BLaER1 treated with 17β-estradiol and CSF1 and Interleukin-3, amounts not matched to agents 10 nM and 100 nM (cell line): ENCODE measurements at regions not wholly inside any gene's neighbourhood (a gene's known extent, or its start where the extent isn't known, plus 50 kb on each side); places are given as distances from the start of the nearest gene placed in this dataset.

Experiments used
- H3K27ac ChIP-seq, 11 experiments: shearing (Covaris generic); formaldehyde crosslinking; 2 replicates each; pipeline ENCODE4 v1.8.1; 2022
- H3K27me3 ChIP-seq, 11 experiments: shearing (Covaris generic); formaldehyde crosslinking; 2 replicates each; pipeline ENCODE4 v1.8.1; 2022
- H3K36me3 ChIP-seq, 11 experiments: shearing (Covaris generic); formaldehyde crosslinking; 2 replicates each; pipeline ENCODE4 v1.8.1; 2022
- H3K4me1 ChIP-seq, 10 experiments: shearing (Covaris generic); formaldehyde crosslinking; 2 replicates each; pipeline ENCODE4 v1.8.1; 2022
- H3K4me2 ChIP-seq, 11 experiments: shearing (Covaris generic); formaldehyde crosslinking; 2 replicates each; pipeline ENCODE4 v1.8.1; 2022
- H3K4me3 ChIP-seq, 10 experiments: shearing (Covaris generic); formaldehyde crosslinking; 2 replicates each; pipeline ENCODE4 v1.8.1; 2022
- H3K9ac ChIP-seq, 11 experiments: shearing (Covaris generic); formaldehyde crosslinking; 2 replicates each; pipeline ENCODE4 v1.8.1; 2022
- H3K9me3 ChIP-seq, 11 experiments: shearing (Covaris generic); formaldehyde crosslinking; replicated peaks in 1 of 11; 2 replicates each; pipeline ENCODE4 v1.8.1; 2022
- H4K20me1 ChIP-seq, 11 experiments: shearing (Covaris generic); formaldehyde crosslinking; 2 replicates each; pipeline ENCODE4 v1.8.1; 2022
- Cebpa-rat ChIP-seq, 11 experiments: shearing (Covaris generic); IDR thresholded peaks; 2 replicates each; pipeline ENCODE4 v1.8.1; 2022

DNA sequence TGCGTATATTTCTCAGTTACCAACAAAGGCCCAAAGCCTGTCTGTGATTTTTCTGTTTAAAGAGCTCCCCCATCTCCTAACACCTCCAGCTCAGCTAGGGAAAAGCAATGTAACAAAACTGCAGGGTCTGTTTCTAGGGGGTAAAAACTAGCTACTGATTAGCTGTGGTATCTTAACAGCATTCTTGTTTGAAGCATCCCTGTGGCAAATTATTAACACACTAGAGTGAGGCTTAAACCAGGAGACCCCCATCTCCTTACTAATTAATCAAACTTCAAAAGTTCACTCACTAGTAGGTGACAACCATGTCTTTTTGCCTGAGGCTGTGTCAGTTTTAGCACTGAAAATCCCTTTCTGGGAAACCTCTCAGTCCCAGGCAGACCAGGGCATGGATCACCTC, 186.2 kb upstream of the PARD3B start:
- Histone ChIP-seq H3K4me2 (no peak overlapping the region), H3K27ac (no peak overlapping the region), H3K36me3 (no peaks in the 10 kb centered on the region), H4K20me1 (no peaks in the 10 kb centered on the region), H3K4me1 (peaks cover 0 to 6% (median 0%) of the 10 kb centered on the region in 10 experiments; a peak in 3 of 20 replicates), H3K9me3 (no peaks in the 10 kb centered on the region), H3K27me3 (no peaks in the 10 kb centered on the region), H3K9ac (no peak overlapping the region), H3K4me3 (no peak overlapping the region)
- TF ChIP-seq Cebpa-rat (IDR thresholded peaks at IDR 0.05), result no peak

- no peak overlapping the region for H3K27ac ChIP-seq
- H3K36me3 ChIP-seq, result no peaks in the 10 kb centered on the region
- no peak overlapping the region for H3K9ac ChIP-seq
- H3K4me2 ChIP-seq, result peak overlapping the region in 4 of 11 experiments; percentile 2 to 20 (median 12); a peak in 2 of 22 replicates
- H3K4me1 ChIP-seq, result peaks cover 0 to 6% (median 0%) of the 10 kb centered on the region in 10 experiments; a peak in 3 of 20 replicates
- H3K4me3 ChIP-seq, result no peak overlapping the region
- no peaks in the 10 kb centered on the region for H4K20me1 ChIP-seq
- H3K9me3 ChIP-seq, result no peaks in the 10 kb centered on the region
- no peaks in the 10 kb centered on the region for H3K27me3 ChIP-seq
- TF ChIP-seq Cebpa-rat (IDR thresholded peaks at IDR 0.05), result no peak
Measured at GRCh38 chr2:204360218-204361007, 184.9 kb upstream of the PARD3B start.

DNA sequence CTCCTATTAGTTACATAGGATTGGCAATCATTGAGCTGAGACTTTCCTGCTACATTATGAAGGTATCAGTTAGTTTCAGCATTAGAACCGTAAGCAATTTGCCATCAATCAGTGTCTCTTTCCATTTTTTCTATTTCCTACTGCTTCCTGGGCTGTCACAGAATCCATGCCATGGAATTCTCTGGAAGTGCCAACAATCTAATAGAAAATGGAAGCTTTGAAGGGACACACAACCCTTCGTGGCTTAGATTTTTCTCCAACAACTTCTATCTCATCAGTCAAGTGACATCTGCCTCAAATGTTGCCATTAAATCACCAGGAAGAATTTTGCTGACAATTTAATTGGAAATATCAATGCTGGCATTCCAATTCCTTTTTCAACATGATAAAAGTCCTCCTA, 183.5 kb upstream of the PARD3B start:
- Histone ChIP-seq H3K9me3 (no peaks in the 10 kb centered on the region), H3K27me3 (no peaks in the 10 kb centered on the region), H3K4me2 (no peak overlapping the region), H3K9ac (no peak overlapping the region), H3K4me3 (no peak overlapping the region), H4K20me1 (no peaks in the 10 kb centered on the region), H3K4me1 (peaks cover 0 to 6% (median 0%) of the 10 kb centered on the region in 10 experiments; a peak in 3 of 20 replicates), H3K27ac (no peak overlapping the region), H3K36me3 (no peaks in the 10 kb centered on the region)
- TF ChIP-seq Cebpa-rat (IDR thresholded peaks at IDR 0.05), result no peak

GRCh38 chr2:204362581-204362980, 182.7 kb upstream of the PARD3B start:
- Histone ChIP-seq H3K4me2 (no peak overlapping the region), H3K9me3 (no peaks in the 10 kb centered on the region), H3K4me1 (peaks cover 0 to 6% (median 0%) of the 10 kb centered on the region in 10 experiments; a peak in 3 of 20 replicates), H3K9ac (no peak overlapping the region), H4K20me1 (no peaks in the 10 kb centered on the region), H3K27me3 (no peaks in the 10 kb centered on the region), H3K4me3 (no peak overlapping the region), H3K27ac (no peak overlapping the region), H3K36me3 (no peaks in the 10 kb centered on the region)
- TF ChIP-seq Cebpa-rat (IDR thresholded peaks at IDR 0.05), result no peak

GRCh38 chr2:204363513-204363912, 181.8 kb upstream of the PARD3B start:
- Histone ChIP-seq H3K9me3 (no peaks in the 10 kb centered on the region), H3K27ac (no peak overlapping the region), H3K9ac (no peak overlapping the region), H3K27me3 (no peaks in the 10 kb centered on the region), H3K4me1 (peaks cover 0 to 6% (median 0%) of the 10 kb centered on the region in 10 experiments; a peak in 3 of 20 replicates), H4K20me1 (no peaks in the 10 kb centered on the region), H3K4me3 (no peak overlapping the region), H3K36me3 (no peaks in the 10 kb centered on the region), H3K4me2 (no peak overlapping the region)
- TF ChIP-seq Cebpa-rat (IDR thresholded peaks at IDR 0.05), result no peak

DNA sequence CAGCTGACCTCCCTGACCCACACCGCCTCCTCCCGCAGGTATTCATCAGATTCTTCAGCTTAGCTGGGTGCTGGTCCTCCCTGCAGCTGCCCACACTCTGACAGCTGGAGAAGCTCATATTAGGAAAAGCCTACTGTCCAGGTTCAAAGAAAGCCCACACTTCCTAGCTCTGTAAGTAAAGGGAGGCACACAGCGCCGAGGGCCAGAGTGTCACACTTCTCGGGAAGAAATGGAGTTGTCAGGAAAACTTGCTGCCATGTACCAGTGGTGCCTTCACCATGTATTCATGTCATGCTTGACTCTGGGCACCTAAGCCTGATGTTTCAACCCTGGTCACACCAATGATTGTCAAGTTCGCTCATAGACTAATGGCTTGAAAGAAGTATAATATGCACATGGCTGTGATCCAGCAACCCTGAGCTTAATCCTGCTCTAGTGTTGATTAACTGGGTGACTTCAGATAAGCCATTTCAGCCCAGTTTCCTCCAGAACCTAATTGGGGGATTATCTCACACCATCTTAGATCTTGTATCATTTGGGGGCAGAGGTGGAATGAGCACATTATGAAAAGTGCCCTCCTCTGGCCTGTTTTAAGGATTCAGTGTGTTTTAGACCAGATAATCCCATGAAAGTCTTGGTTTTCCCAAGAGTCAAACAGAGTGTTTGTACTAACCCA, 180.3 kb upstream of the PARD3B start:
- no peak for TF ChIP-seq Cebpa-rat (IDR thresholded peaks at IDR 0.05)
- H3K27ac ChIP-seq, result no peak overlapping the region
- no peaks in the 10 kb centered on the region for H3K27me3 ChIP-seq
- H3K36me3 ChIP-seq, result no peaks in the 10 kb centered on the region
- H3K9me3 ChIP-seq, result no peaks in the 10 kb centered on the region
- no peak overlapping the region for H3K4me3 ChIP-seq
- H3K4me1 ChIP-seq, result peaks cover 0 to 6% (median 0%) of the 10 kb centered on the region in 10 experiments; a peak in 3 of 20 replicates
- H3K9ac ChIP-seq, result no peak overlapping the region
- H4K20me1 ChIP-seq, result no peaks in the 10 kb centered on the region
- no peak overlapping the region for H3K4me2 ChIP-seq

- Histone ChIP-seq H3K9ac (no peak overlapping the region), H3K4me3 (no peak overlapping the region), H3K4me1 (peaks cover 0 to 3% (median 0%) of the 10 kb centered on the region in 10 experiments; a peak in 3 of 20 replicates), H3K27ac (no peak overlapping the region), H3K9me3 (no peaks in the 10 kb centered on the region), H3K4me2 (no peak overlapping the region), H3K27me3 (no peaks in the 10 kb centered on the region), H3K36me3 (no peaks in the 10 kb centered on the region), H4K20me1 (no peaks in the 10 kb centered on the region)
- TF ChIP-seq Cebpa-rat (IDR thresholded peaks at IDR 0.05), result no peak
Measured at GRCh38 chr2:204365811-204366210, 179.5 kb upstream of the PARD3B start.

GRCh38 chr2:204367466-204367865, 177.8 kb upstream of the PARD3B start:
- Histone ChIP-seq H3K4me3 (no peak overlapping the region), H3K9ac (no peak overlapping the region), H3K9me3 (no peaks in the 10 kb centered on the region), H4K20me1 (no peaks in the 10 kb centered on the region), H3K27ac (no peak overlapping the region), H3K27me3 (no peaks in the 10 kb centered on the region), H3K36me3 (no peaks in the 10 kb centered on the region), H3K4me1 (no peaks in the 10 kb centered on the region), H3K4me2 (no peak overlapping the region)
- no peak for TF ChIP-seq Cebpa-rat (IDR thresholded peaks at IDR 0.05)

DNA sequence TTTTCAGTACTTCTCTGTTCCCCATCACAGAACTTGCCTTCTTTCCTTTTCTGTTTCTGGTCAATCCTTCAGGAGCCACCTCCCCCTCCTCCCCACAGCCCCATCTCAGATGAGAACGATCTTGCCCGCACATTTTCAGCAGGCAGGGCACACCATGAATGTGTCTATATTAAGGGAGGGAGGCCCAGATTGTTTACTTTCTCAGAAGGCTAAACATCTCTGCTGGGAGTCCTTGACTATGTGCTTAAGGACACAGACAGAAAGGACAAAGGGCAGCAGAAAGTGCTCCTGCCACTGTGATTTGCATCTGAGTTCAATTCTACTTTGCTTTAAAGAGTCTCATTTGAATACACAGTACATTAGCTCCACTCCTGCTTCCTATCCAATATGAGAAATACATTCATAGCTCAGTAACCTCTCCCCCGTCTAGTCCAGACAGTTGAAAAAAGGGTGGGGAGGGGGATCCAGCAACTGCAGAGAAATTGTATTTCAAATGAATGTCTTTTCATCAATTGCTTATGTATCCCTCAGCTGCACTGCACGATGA, 175.0 kb upstream of the PARD3B start:
- no peaks in the 10 kb centered on the region for H3K27me3 ChIP-seq
- no peaks in the 10 kb centered on the region for H3K4me1 ChIP-seq
- no peaks in the 10 kb centered on the region for H3K9me3 ChIP-seq
- no peak overlapping the region for H3K4me2 ChIP-seq
- no peaks in the 10 kb centered on the region for H3K36me3 ChIP-seq
- no peak overlapping the region for H3K27ac ChIP-seq
- no peak overlapping the region for H3K9ac ChIP-seq
- H3K4me3 ChIP-seq, result no peak overlapping the region
- no peaks in the 10 kb centered on the region for H4K20me1 ChIP-seq
- no peak for TF ChIP-seq Cebpa-rat (IDR thresholded peaks at IDR 0.05)
